SH-SY5Y (cell line): ENCODE measurements at regions not wholly inside any gene's neighbourhood (a gene's known extent, or its start where the extent isn't known, plus 50 kb on each side); places are given as distances from the start of the nearest gene placed in this dataset.

Experiments used
- GATA2 ChIP-seq: IDR thresholded peaks from 2 replicates; pipeline ENCODE4 v1.6.1; 2011; ENCODE audit warnings: mild to moderate bottlenecking, low read depth, low read length
- GATA3 ChIP-seq: IDR thresholded peaks from 2 replicates; pipeline ENCODE4 v1.6.1; 2011; ENCODE audit warnings: low read depth, mild to moderate bottlenecking, low read length, moderate library complexity

GRCh38 chr4:135510582-135510981 lies 1309.0 kb upstream of the PABPC4L start:
- TF ChIP-seq GATA3: no peak
- no peak for TF ChIP-seq GATA2
